SKM-1 treated with dmso at 0.1 percent for 144 hours (cell line): ENCODE measurements at regions not wholly inside any gene's neighbourhood (a gene's known extent, or its start where the extent isn't known, plus 50 kb on each side); places are given as distances from the start of the nearest gene placed in this dataset.

ENCODE experiments used
- DNase-seq: peaks from one replicate; lab custom pipeline; 2025; ENCODE audit not compliant: unreplicated experiment; lab: John Stamatoyannopoulos, UW

DNA sequence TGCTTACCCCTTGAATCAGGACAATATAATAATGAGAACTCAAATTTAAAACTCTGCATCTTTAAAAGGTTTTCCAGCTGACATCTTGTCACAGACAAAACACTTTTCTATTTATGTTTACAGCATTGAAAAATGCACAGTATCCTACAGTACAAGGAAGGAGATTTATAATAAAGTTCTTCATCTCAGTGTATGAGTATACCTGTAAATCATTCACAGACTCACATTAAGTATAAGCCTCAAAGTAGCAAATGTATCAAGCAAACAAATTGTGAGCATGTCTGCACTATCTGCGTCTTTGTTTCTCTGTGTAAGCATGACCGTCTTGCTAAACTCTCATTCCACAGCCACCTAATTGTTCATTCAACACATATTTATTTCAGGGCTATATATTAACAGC is 52.8 kb downstream of the PPP1R2C start:
- no peak for DNase-seq

- no peak for DNase-seq
These were observed 57.8 kb downstream of the PPP1R2C start for GRCh38 chrX:42720209-42720608.

GRCh38 chrX:42715701-42716262 is 62.2 kb downstream of the PPP1R2C start:
- no peak for DNase-seq

- DNase-seq, result no peak
These were observed 62.8 kb downstream of the PPP1R2C start for GRCh38 chrX:42714981-42715700.

DNA sequence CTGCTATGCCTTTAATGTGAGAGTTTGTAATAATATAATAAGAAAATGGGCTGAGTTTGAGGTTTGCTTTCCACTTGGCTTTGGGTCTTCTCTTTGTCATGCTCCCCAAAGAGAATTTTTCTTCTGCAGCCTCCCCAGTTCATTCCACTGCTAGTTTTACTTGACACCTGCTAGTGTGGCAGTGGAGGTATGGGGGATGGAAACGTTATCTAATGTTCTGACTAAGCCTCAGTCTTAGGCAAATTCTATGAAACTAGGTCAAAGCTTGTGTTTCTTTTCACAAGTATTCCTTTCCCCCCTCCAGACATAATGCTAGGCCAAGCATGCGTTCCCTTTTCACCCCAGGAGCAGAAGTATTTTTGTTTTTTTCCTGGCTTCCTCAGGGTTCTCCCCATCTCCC is 67.5 kb downstream of the PPP1R2C start:
- DNase-seq, result no peak

- DNase-seq, result no peak
These were observed 69.7 kb downstream of the PPP1R2C start for GRCh38 chrX:42708222-42708621.

DNA sequence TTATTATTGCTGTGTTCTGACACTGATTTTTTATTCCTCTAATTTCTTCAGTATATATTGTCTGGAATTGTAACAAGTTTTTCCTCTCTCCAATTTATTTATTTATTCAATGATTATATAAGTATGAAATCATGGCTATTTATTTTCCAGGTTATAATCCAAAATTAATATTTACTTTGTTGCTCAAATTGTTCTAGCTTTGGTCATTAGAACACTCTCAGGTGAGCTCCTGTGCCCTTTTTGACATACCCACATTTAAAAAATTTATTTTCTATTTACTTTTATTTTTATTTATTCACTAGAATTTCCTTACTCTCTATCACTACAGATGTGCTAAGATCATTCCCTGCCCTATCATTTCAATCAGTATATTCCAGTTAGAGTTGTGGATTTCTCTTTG is 70.2 kb downstream of the PPP1R2C start:
- DNase-seq, result no peak

DNA sequence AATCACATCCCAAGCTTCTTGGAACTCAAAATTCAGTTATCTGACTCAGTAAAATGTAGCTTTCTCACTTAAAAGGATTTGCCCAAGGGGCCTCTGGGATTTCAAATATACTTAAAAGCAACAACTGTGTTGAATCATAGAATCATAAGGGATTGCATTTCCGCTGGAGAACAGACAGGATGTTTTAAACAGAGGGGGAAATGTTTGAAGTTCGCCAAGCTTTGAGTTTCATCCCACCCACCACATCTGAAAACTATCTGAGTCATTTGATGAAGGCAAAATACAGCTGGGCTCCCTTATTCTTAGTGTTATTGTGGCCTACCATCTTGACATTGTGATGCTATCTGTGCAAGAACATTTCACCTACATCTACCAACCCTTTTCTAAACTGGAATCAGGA is 73.5 kb downstream of the PPP1R2C start:
- no peak for DNase-seq

GRCh38 chrX:42697544-42697943 is 80.4 kb downstream of the PPP1R2C start:
- DNase-seq, result no peak

GRCh38 chrX:42696536-42697124 is 81.3 kb downstream of the PPP1R2C start:
- no peak for DNase-seq

GRCh38 chrX:42695800-42696358 is 82.1 kb downstream of the PPP1R2C start:
- DNase-seq, result no peak

GRCh38 chrX:42694260-42694815 is 83.6 kb downstream of the PPP1R2C start:
- no peak for DNase-seq

- no peak for DNase-seq
These were observed 86.8 kb downstream of the PPP1R2C start for GRCh38 chrX:42691196-42691595.

GRCh38 chrX:42686706-42687105 is 91.3 kb downstream of the PPP1R2C start:
- DNase-seq, result no peak

- DNase-seq, result no peak
These were observed 91.7 kb downstream of the PPP1R2C start for GRCh38 chrX:42686296-42686695.

GRCh38 chrX:42684065-42684464 is 93.9 kb downstream of the PPP1R2C start:
- no peak for DNase-seq

GRCh38 chrX:42680666-42681065 is 97.3 kb downstream of the PPP1R2C start:
- DNase-seq, result no peak

- DNase-seq, result no peak
These were observed 99.8 kb downstream of the PPP1R2C start for GRCh38 chrX:42678133-42678532.

GRCh38 chrX:42673301-42673810 is 104.6 kb downstream of the PPP1R2C start:
- DNase-seq, result no peak

DNA sequence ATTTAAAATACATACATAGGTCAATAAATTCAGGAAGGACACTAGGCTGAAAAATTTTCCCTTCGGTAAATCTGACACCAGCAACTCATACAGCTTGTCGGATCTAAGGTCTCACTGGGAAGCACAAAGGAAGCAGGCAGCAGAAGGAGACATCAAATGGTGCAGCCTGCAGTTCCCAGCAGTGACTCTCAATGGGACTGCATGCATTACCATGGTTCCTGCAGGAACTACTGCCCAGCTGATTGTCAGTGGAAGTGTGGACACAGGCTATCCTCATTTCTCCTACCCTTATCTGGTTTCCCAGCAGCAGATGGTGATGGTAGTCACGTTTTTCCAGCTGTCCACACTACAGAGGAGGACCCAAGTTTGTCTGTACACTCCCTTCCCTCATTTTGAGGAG is 113.3 kb downstream of the PPP1R2C start:
- DNase-seq, result no peak

- DNase-seq, result no peak
These were observed 149.5 kb downstream of the PPP1R2C start for GRCh38 chrX:42628471-42628870.

GRCh38 chrX:42627891-42628290 is 150.1 kb downstream of the PPP1R2C start:
- DNase-seq, result no peak
